HepG2 (cell line): ENCODE measurements at regions not wholly inside any gene's neighbourhood (a gene's known extent, or its start where the extent isn't known, plus 50 kb on each side); places are given as distances from the start of the nearest gene placed in this dataset.

Experiments used
- ATAC-seq: fragments of 200-7000 bp; cut with Tn5 transposase; 3 replicates; pipeline ENCODE4 v1.9.1; 2020; ENCODE audit warnings: mild to moderate bottlenecking, moderate library complexity
- BruUV-seq: library from RNA; stranded (reverse); fragments of 400-500 nt; replicated peaks from 2 replicates; lab custom pipeline; 2021; lab: Mats Ljungman, UMichigan
- CTCF ChIA-PET: fragments of 300-600 bp; formaldehyde crosslinking; extraction: SDS; loops from one replicate; lab custom pipeline; 2021; ENCODE audit warnings: low total read pairs, inconsistent platforms, low intra/inter-chr PET ratio; lab: Yijun Ruan, JAX
- POLR2A ChIA-PET: fragments of 350-600 bp; sonication (Branson Sonifier 250); formaldehyde crosslinking; loops from one replicate; lab custom pipeline; 2020; ENCODE audit warnings: antibody characterized with exemption, inconsistent platforms; lab: Yijun Ruan, JAX
- DNase-seq: peaks from one replicate; pipeline ENCODE4 v3.0.0-alpha.2; 2015; ENCODE audit warnings: low spot score
- FAIRE-seq: peaks from 3 replicates; lab custom pipeline; 2011; peaks lifted over from hg19 to GRCh38; lab: Jason Lieb, UNC
- H2AFZ ChIP-seq: one replicate; pipeline ENCODE4 v1.6.1; 2011; ENCODE audit warnings: low read length, inconsistent platforms
- H3K27ac ChIP-seq: fragments of 300-600 bp; 3 replicates; pipeline ENCODE4 v1.8.0; 2011; ENCODE audit warnings: mixed run types, mild to moderate bottlenecking, mixed read lengths, low read length, inconsistent platforms; ENCODE audit not compliant: insufficient read depth; ENCODE audit errors: extremely low read length
- H3K27me3 ChIP-seq, 2 experiments: fragments of 200-600 bp in 1 of 2; 2 replicates in 1 of 2; 3 replicates in 1 of 2; pipeline versions ENCODE4 v1.6.0 to v1.8.0; 2011; ENCODE audit warnings: low read length in 2 of 2, mild to moderate bottlenecking in 2 of 2, moderate library complexity in 2 of 2, inconsistent platforms in 1 of 2; ENCODE audit not compliant: insufficient read depth in 2 of 2, control insufficient read depth in 1 of 2
- H3K36me3 ChIP-seq, 2 experiments: fragments of 200-600 bp in 1 of 2; replicated peaks in 1 of 2; 2 replicates in 1 of 2; 3 replicates in 1 of 2; pipeline versions ENCODE4 v1.5.1 to v1.8.0; 2011; ENCODE audit warnings: low read length in 2 of 2, inconsistent platforms in 1 of 2; ENCODE audit not compliant: insufficient read depth in 2 of 2, control insufficient read depth in 1 of 2
- H3K4me1 ChIP-seq: 2 replicates; pipeline ENCODE4 v1.5.1; 2012; ENCODE audit warnings: low read length, inconsistent platforms; ENCODE audit not compliant: insufficient read depth
- H3K4me2 ChIP-seq: 2 replicates; pipeline ENCODE4 v1.6.0; 2011; ENCODE audit warnings: low read depth, low read length, inconsistent platforms
- H3K4me3 ChIP-seq, 3 experiments: fragments of 200-600 bp in 1 of 3; sonication (generic), shearing (Covaris generic) in 1 of 3; replicated peaks in 1 of 3; 2 replicates each; pipeline ENCODE4 v1.5.1; 2011 to 2016; ENCODE audit warnings: low read length in 3 of 3, inconsistent platforms in 2 of 3, low read depth in 2 of 3, mild to moderate bottlenecking in 2 of 3, control low read depth in 1 of 3, mixed read lengths in 1 of 3; ENCODE audit not compliant: insufficient read depth in 1 of 3
- H3K79me2 ChIP-seq: one replicate; pipeline ENCODE4 v1.6.1; 2011; ENCODE audit warnings: low read length, inconsistent platforms; ENCODE audit not compliant: insufficient read depth
- H3K9ac ChIP-seq: 2 replicates; pipeline ENCODE4 v1.6.0; 2011; ENCODE audit warnings: mild to moderate bottlenecking, low read depth, low read length, inconsistent platforms; ENCODE audit not compliant: insufficient read depth
- H3K9me3 ChIP-seq: 2 replicates; pipeline ENCODE4 v1.5.1; 2012; ENCODE audit warnings: mild to moderate bottlenecking, low read length
- H4K20me1 ChIP-seq: 2 replicates; pipeline ENCODE4 v1.6.0; 2011; ENCODE audit warnings: inconsistent platforms, mild to moderate bottlenecking, low read length, moderate library complexity; ENCODE audit not compliant: insufficient read depth
- ATM ChIP-seq: fragments of 450-650 bp; IDR thresholded peaks from 2 replicates; pipeline ENCODE4 v1.7.1; 2017; ENCODE audit warnings: mild to moderate bottlenecking, borderline replicate concordance
- MBNL3 ChIP-seq: fragments of 250-450 bp; sonication (Bioruptor Pico); conservative IDR thresholded peaks from 2 replicates; pipeline ENCODE4 v1.8.0; 2022; ENCODE audit warnings: mild to moderate bottlenecking, inconsistent platforms
- MTF1 ChIP-seq: sonication (generic); formaldehyde crosslinking; IDR thresholded peaks from 2 replicates; pipeline ENCODE4 v1.5.0; 2020; ENCODE audit warnings: missing genetic modification reagents
- MYC ChIP-seq: sonication (generic); formaldehyde crosslinking; IDR thresholded peaks from 2 replicates; pipeline ENCODE4 v1.9.0; 2021; ENCODE audit warnings: missing genetic modification reagents, borderline replicate concordance
- SP2 ChIP-seq: sonication (generic); formaldehyde crosslinking; IDR thresholded peaks from 2 replicates; pipeline ENCODE4 v1.5.1; 2020; ENCODE audit warnings: mild to moderate bottlenecking, missing genetic modification reagents
- TEAD3 ChIP-seq: optimal IDR thresholded peaks from 2 replicates; pipeline ENCODE3; 2016; ENCODE audit warnings: borderline replicate concordance
- THAP11 ChIP-seq: IDR thresholded peaks from 2 replicates; pipeline ENCODE4 v1.6.1; 2016; ENCODE audit warnings: missing biosample characterization, missing genetic modification reagents
- ZC3H4 ChIP-seq: sonication (generic); formaldehyde crosslinking; IDR thresholded peaks from 2 replicates; pipeline ENCODE4 v1.4.0; 2020; ENCODE audit warnings: missing genetic modification reagents, borderline replicate concordance
- ZNF646 ChIP-seq: sonication (generic); formaldehyde crosslinking; IDR thresholded peaks from 2 replicates; pipeline ENCODE4 v1.9.0; 2021; ENCODE audit warnings: mild to moderate bottlenecking, missing genetic modification reagents
- ZNF7 ChIP-seq: IDR thresholded peaks from 2 replicates; pipeline ENCODE4 v1.6.1; 2016; ENCODE audit warnings: missing biosample characterization, missing genetic modification reagents
- WGBS: methylation state at CpG from one replicate; pipeline ENCODE4 v1.1.6; 2017; ENCODE audit warnings: low lambda C conversion rate; 5-methylcytosine and 5-hydroxymethylcytosine counted together
- in situ Hi-C: cut with HindIII; loops from 2 replicates; pipeline ENCODE4 v1.10.0; 2017; ENCODE audit warnings: low pct_unique_long_range_greater_than_20kb; ENCODE audit not compliant: extremely low pct_ligation_motif_present
- intact Hi-C: fragments of 100-400 bp; cut with micrococcal nuclease; formaldehyde crosslinking; loops from one replicate; pipeline ENCODE4 v1.10.0; 2022; ENCODE audit not compliant: unreplicated experiment

DNA sequence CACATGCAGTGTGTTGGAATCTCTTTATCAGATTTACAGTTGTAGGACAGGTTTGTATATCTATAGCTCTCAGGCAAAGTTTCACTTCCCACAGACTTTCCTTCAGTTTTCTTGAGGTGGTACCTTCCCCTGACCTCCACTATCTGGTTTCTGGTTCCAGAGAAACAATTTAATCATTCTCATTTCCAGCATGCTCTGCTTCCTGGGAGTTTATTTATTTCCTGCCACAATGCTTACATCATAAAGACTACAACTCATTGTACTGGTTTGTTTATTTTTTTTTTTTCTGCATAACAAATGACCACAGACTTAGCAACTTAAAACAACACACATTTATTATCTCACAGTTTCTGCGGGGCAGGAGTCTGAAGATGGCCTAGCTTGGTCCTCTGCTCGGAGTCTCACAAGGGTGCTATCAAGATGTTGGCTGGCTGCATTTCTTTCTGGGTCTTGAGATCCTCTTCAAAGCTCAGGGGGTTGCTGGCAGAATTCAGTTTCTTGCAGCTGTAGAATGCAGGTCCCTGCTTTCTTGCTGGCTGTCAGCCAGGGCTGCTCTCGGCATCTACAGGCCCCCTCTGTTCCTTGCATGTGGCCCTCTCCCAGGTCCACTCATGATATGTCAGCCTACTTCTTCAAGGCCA, 247.7 kb downstream of the ENC1 start:
- H3K27ac ChIP-seq, result no peak overlapping the region
- peaks cover 45% of the 10 kb centered on the region for H3K4me1 ChIP-seq
- ChIA-PET POLR2A (no interaction called here), CTCF (no interaction called here)
- intact Hi-C loops, result no loop called here
- H2AFZ ChIP-seq, result no peak overlapping the region
- H3K79me2 ChIP-seq, result no peaks in the 10 kb centered on the region
- no peaks in the 10 kb centered on the region for H4K20me1 ChIP-seq
- 87% methylated on average over 3 of the region's 3 CpGs for WGBS
- H3K36me3 ChIP-seq, result no peaks in the 10 kb centered on the region
- H3K4me3 ChIP-seq, result no peak overlapping the region
- H3K27me3 ChIP-seq, result no peaks in the 10 kb centered on the region
- ATAC-seq (no peak), DNase-seq (no peak), FAIRE-seq (no peak)
- no peaks in the 10 kb centered on the region for H3K9me3 ChIP-seq
- no peak overlapping the region for H3K4me2 ChIP-seq
- H3K9ac ChIP-seq, result no peak overlapping the region
- BruUV-seq, result no TSS peak
- TF ChIP-seq THAP11, result no peak
- TF ChIP-seq MBNL3 (CRISPR knock-in tag), result no peak
- no peak for TF ChIP-seq SP2
- TF ChIP-seq ZNF646 (CRISPR knock-in tag), result no peak
- no peak for TF ChIP-seq ATM
- no peak for TF ChIP-seq MTF1 (CRISPR knock-in tag)
- no peak for TF ChIP-seq TEAD3 (CRISPR knock-in tag)
- TF ChIP-seq ZC3H4 (CRISPR knock-in tag), result no peak
- no peak for TF ChIP-seq ZNF7 (CRISPR knock-in tag)
- TF ChIP-seq MYC (CRISPR knock-in tag), result no peak
- in situ Hi-C loops, result no loop called here
